Mesothelial cell of epicardium (in vitro differentiated cells): ENCODE measurements at regions not wholly inside any gene's neighbourhood (a gene's known extent, or its start where the extent isn't known, plus 50 kb on each side); places are given as distances from the start of the nearest gene placed in this dataset.

Experiments used
- DNase-seq, 2 experiments: peaks; one replicate each; pipeline ENCODE4 v3.0.0; 2021; ENCODE audit warnings: low spot score in 2 of 2; ENCODE audit not compliant: unreplicated experiment in 2 of 2
- H3K27ac Mint-ChIP-seq: 2 replicates; pipeline ENCODE4 v1.8.0; 2021; ENCODE audit warnings: mixed read lengths
- H3K27me3 Mint-ChIP-seq: 2 replicates; pipeline ENCODE4 v1.8.0; 2021; ENCODE audit warnings: low read depth, mixed read lengths
- H3K36me3 Mint-ChIP-seq: 2 replicates; pipeline ENCODE4 v1.8.0; 2021; ENCODE audit warnings: mixed read lengths
- H3K4me1 Mint-ChIP-seq: 2 replicates; pipeline ENCODE4 v1.8.0; 2021; ENCODE audit warnings: mixed read lengths
- H3K4me3 Mint-ChIP-seq: 2 replicates; pipeline ENCODE4 v1.8.0; 2021; ENCODE audit warnings: mild to moderate bottlenecking, moderate library complexity, mixed read lengths
- H3K9me3 Mint-ChIP-seq: 2 replicates; pipeline ENCODE4 v1.8.0; 2021; ENCODE audit warnings: mixed read lengths
- TF ChIP-seq, protein P1 (sequence below): fragments of 200-600 bp; sonication (generic); IDR thresholded peaks from one replicate; pipeline ENCODE4 v1.5.0; 2021; ENCODE audit warnings: antibody characterized with exemption; ENCODE audit not compliant: unreplicated experiment

GRCh38 chr17:77432742-77433141, 292.0 kb downstream of the SEC14L1 start:
- H3K4me3 Mint-ChIP-seq = peak overlapping the region; percentile 7
- H3K27me3 Mint-ChIP-seq = no peaks in the 10 kb centered on the region
- TF ChIP-seq, protein P1, sequence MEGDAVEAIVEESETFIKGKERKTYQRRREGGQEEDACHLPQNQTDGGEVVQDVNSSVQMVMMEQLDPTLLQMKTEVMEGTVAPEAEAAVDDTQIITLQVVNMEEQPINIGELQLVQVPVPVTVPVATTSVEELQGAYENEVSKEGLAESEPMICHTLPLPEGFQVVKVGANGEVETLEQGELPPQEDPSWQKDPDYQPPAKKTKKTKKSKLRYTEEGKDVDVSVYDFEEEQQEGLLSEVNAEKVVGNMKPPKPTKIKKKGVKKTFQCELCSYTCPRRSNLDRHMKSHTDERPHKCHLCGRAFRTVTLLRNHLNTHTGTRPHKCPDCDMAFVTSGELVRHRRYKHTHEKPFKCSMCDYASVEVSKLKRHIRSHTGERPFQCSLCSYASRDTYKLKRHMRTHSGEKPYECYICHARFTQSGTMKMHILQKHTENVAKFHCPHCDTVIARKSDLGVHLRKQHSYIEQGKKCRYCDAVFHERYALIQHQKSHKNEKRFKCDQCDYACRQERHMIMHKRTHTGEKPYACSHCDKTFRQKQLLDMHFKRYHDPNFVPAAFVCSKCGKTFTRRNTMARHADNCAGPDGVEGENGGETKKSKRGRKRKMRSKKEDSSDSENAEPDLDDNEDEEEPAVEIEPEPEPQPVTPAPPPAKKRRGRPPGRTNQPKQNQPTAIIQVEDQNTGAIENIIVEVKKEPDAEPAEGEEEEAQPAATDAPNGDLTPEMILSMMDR = no peak
- no peaks in the 10 kb centered on the region for H3K36me3 Mint-ChIP-seq
- DNase-seq = no peak
- H3K9me3 Mint-ChIP-seq = no peaks in the 10 kb centered on the region
- H3K27ac Mint-ChIP-seq = peak overlapping the region; percentile 80
- peaks cover 65% of the 10 kb centered on the region for H3K4me1 Mint-ChIP-seq

GRCh38 chr17:77433385-77434135, 292.8 kb downstream of the SEC14L1 start:
- H3K4me3 Mint-ChIP-seq = peak overlapping the region; percentile 34
- no peaks in the 10 kb centered on the region for H3K36me3 Mint-ChIP-seq
- TF ChIP-seq, protein P1 = no peak
- H3K27me3 Mint-ChIP-seq = no peaks in the 10 kb centered on the region
- H3K27ac Mint-ChIP-seq = peak overlapping the region; percentile 91
- peaks cover 71% of the 10 kb centered on the region for H3K4me1 Mint-ChIP-seq
- no peaks in the 10 kb centered on the region for H3K9me3 Mint-ChIP-seq
- no peak for DNase-seq

- no peaks in the 10 kb centered on the region for H3K27me3 Mint-ChIP-seq
- no peaks in the 10 kb centered on the region for H3K9me3 Mint-ChIP-seq
- H3K36me3 Mint-ChIP-seq = no peaks in the 10 kb centered on the region
- H3K4me1 Mint-ChIP-seq = peaks cover 72% of the 10 kb centered on the region
- H3K4me3 Mint-ChIP-seq = peak overlapping the region; percentile 36
- DNase-seq = no peak
- peak overlapping the region; percentile 91 for H3K27ac Mint-ChIP-seq
- TF ChIP-seq, protein P1 = no peak
These were observed 293.7 kb downstream of the SEC14L1 start for GRCh38 chr17:77434136-77435114.

GRCh38 chr17:77435272-77436057, 294.7 kb downstream of the SEC14L1 start:
- no peak for DNase-seq
- H3K4me3 Mint-ChIP-seq = peak overlapping the region; percentile 52
- no peaks in the 10 kb centered on the region for H3K27me3 Mint-ChIP-seq
- H3K27ac Mint-ChIP-seq = peak overlapping the region; percentile 86
- TF ChIP-seq, protein P1 = no peak
- peaks cover 70% of the 10 kb centered on the region for H3K4me1 Mint-ChIP-seq
- no peaks in the 10 kb centered on the region for H3K9me3 Mint-ChIP-seq
- no peaks in the 10 kb centered on the region for H3K36me3 Mint-ChIP-seq

GRCh38 chr17:77436058-77436442, 295.3 kb downstream of the SEC14L1 start:
- Mint-ChIP-seq H3K4me3 (peak overlapping the region; percentile 52), H3K27ac (peak overlapping the region; percentile 86), H3K27me3 (no peaks in the 10 kb centered on the region), H3K9me3 (no peaks in the 10 kb centered on the region), H3K4me1 (peaks cover 67% of the 10 kb centered on the region), H3K36me3 (no peaks in the 10 kb centered on the region)
- TF ChIP-seq, protein P1 = no peak
- DNase-seq = no peak
